ENCODE measurements at regions not wholly inside any gene's neighbourhood (a gene's known extent, or its start where the extent isn't known, plus 50 kb on each side); places are given as distances from the start of the nearest gene placed in this dataset.
"Not testable (repeated sequence)": the region's sequence is repeated elsewhere in the genome, so short reads cannot be mapped to it uniquely, and the experiment has no call there.

- DNase-seq = no peak
Measured at GRCh38 chr10:90199513-90199912, 498.1 kb downstream of the KIF20B start.

GRCh38 chr10:90204131-90204955, 503.0 kb downstream of the KIF20B start:
- DNase-seq = no peak

- DNase-seq = no peak
Measured at GRCh38 chr10:90204956-90205314, 503.5 kb downstream of the KIF20B start.

- no peak for DNase-seq
Measured at GRCh38 chr10:90205340-90205739, 503.9 kb downstream of the KIF20B start.

- no peak for DNase-seq
Measured at GRCh38 chr10:90213346-90213745, 512.0 kb downstream of the KIF20B start.

GRCh38 chr10:90218846-90219245, 517.5 kb downstream of the KIF20B start:
- no peak for DNase-seq

GRCh38 chr10:90222372-90222771, 521.0 kb downstream of the KIF20B start:
- DNase-seq = no peak

- no peak for DNase-seq
Measured at GRCh38 chr10:90222939-90223338, 521.5 kb downstream of the KIF20B start.

- DNase-seq = no peak
Measured at GRCh38 chr10:90224791-90225566, 523.6 kb downstream of the KIF20B start.

GRCh38 chr10:90226517-90226916, 525.1 kb downstream of the KIF20B start:
- no peak for DNase-seq

GRCh38 chr10:90227217-90227656, 525.8 kb downstream of the KIF20B start:
- DNase-seq = no peak

GRCh38 chr10:90227786-90228185, 526.4 kb downstream of the KIF20B start:
- DNase-seq = no peak

- DNase-seq = no peak
Measured at GRCh38 chr10:90229486-90229885, 528.1 kb downstream of the KIF20B start.

- DNase-seq = not testable (repeated sequence)
Measured at GRCh38 chr10:90233805-90234204, 532.4 kb downstream of the KIF20B start.

GRCh38 chr10:90245623-90246022, 544.2 kb downstream of the KIF20B start:
- no peak for DNase-seq

GRCh38 chr10:90250784-90251183, 549.4 kb downstream of the KIF20B start:
- not testable (repeated sequence) for DNase-seq

- DNase-seq = no peak
Measured at GRCh38 chr10:90269699-90270098, 568.3 kb downstream of the KIF20B start.

- no peak for DNase-seq
Measured at GRCh38 chr10:90274721-90275468, 573.5 kb downstream of the KIF20B start.

GRCh38 chr10:90276894-90277475, 575.6 kb downstream of the KIF20B start:
- DNase-seq = no peak

GRCh38 chr10:90286406-90286805, 571.4 kb downstream of the HTR7 start:
- DNase-seq = no peak

- no peak for DNase-seq
Measured at GRCh38 chr10:90286941-90287340, 570.9 kb downstream of the HTR7 start.

GRCh38 chr10:90288391-90288933, 569.4 kb downstream of the HTR7 start:
- no peak for DNase-seq

GRCh38 chr10:90289037-90289436, 568.8 kb downstream of the HTR7 start:
- no peak for DNase-seq
